A673 (cell line): ENCODE measurements at regions not wholly inside any gene's neighbourhood (a gene's known extent, or its start where the extent isn't known, plus 50 kb on each side); places are given as distances from the start of the nearest gene placed in this dataset.

Source experiments
- EZH2 ChIP-seq: fragments of 200-600 bp; sonication (generic); IDR thresholded peaks from 2 replicates; pipeline ENCODE4 v1.6.1; 2017; ENCODE audit warnings: borderline replicate concordance, low read depth, mild to moderate bottlenecking, mixed read lengths, antibody characterized with exemption, low read length; ENCODE audit not compliant: poor library complexity, severe bottlenecking
- TF ChIP-seq, protein P1 (sequence below): fragments of 300-800, 200-600 bp; sonication (generic); conservative IDR thresholded peaks from 2 replicates; pipeline ENCODE4 v1.5.1; 2017; ENCODE audit warnings: low read depth, mild to moderate bottlenecking, antibody characterized with exemption, low read length, moderate library complexity, mixed read lengths

GRCh38 chr4:189206953-189207352 lies 733.7 kb upstream of the FRG1 start:
- TF ChIP-seq, protein P1, sequence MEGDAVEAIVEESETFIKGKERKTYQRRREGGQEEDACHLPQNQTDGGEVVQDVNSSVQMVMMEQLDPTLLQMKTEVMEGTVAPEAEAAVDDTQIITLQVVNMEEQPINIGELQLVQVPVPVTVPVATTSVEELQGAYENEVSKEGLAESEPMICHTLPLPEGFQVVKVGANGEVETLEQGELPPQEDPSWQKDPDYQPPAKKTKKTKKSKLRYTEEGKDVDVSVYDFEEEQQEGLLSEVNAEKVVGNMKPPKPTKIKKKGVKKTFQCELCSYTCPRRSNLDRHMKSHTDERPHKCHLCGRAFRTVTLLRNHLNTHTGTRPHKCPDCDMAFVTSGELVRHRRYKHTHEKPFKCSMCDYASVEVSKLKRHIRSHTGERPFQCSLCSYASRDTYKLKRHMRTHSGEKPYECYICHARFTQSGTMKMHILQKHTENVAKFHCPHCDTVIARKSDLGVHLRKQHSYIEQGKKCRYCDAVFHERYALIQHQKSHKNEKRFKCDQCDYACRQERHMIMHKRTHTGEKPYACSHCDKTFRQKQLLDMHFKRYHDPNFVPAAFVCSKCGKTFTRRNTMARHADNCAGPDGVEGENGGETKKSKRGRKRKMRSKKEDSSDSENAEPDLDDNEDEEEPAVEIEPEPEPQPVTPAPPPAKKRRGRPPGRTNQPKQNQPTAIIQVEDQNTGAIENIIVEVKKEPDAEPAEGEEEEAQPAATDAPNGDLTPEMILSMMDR = no peak
- TF ChIP-seq EZH2 = no peak
